NB4 (cell line): ENCODE measurements at regions not wholly inside any gene's neighbourhood (a gene's known extent, or its start where the extent isn't known, plus 50 kb on each side); places are given as distances from the start of the nearest gene placed in this dataset.
"Not testable (repeated sequence)": the region's sequence is repeated elsewhere in the genome, so short reads cannot be mapped to it uniquely, and the experiment has no call there.

Experiments
- CTCF ChIP-seq: IDR thresholded peaks from one replicate; pipeline ENCODE4 v1.5.1; 2012; ENCODE audit warnings: low read depth, low read length
- MAX ChIP-seq: IDR thresholded peaks from 2 replicates; pipeline ENCODE4 v1.6.1; 2011; ENCODE audit warnings: low read depth, low read length

GRCh38 chr10:33829899-33830298, 495.4 kb upstream of the NRP1 start:
- not testable (repeated sequence) for TF ChIP-seq CTCF, MAX
